Right lobe of liver (tissue), 6 donors: ENCODE measurements at regions not wholly inside any gene's neighbourhood (a gene's known extent, or its start where the extent isn't known, plus 50 kb on each side); places are given as distances from the start of the nearest gene placed in this dataset.

Source experiments
- ATAC-seq, 4 donors: fragments of 200-7000 bp; cut with Tn5 transposase; one replicate each; pipeline ENCODE4 v1.9.1; 2020; ENCODE audit warnings: mild to moderate bottlenecking in 4 of 4, moderate library complexity in 4 of 4
- DNase-seq, 3 donors: peaks; one replicate each; pipeline ENCODE4 v3.0.0-alpha.2; 2020
- H3K27ac ChIP-seq, 3 donors: fragments of 200-600 bp; one replicate each; pipeline ENCODE4 v1.8.0; 2022
- H3K27me3 ChIP-seq, 2 donors: fragments of 200-600 bp; one replicate each; pipeline ENCODE4 v1.8.0; 2022
- H3K36me3 ChIP-seq, 4 donors: fragments of 200-600 bp; sonication (generic) in 1 of 4; one replicate each; pipeline versions ENCODE4 v1.5.1 to v1.8.0; 2017 to 2022; ENCODE audit warnings: control low read depth in 1 of 4
- H3K4me1 ChIP-seq, 4 donors: fragments of 200-600 bp; sonication (generic) in 1 of 4; one replicate each; pipeline versions ENCODE4 v1.5.1 to v1.8.0; 2017 to 2022; ENCODE audit warnings: control low read depth in 1 of 4
- H3K4me3 ChIP-seq, 3 donors: fragments of 200-600 bp; one replicate each; pipeline ENCODE4 v1.8.0; 2022
- H3K9me3 ChIP-seq, 4 donors: fragments of 200-600 bp; sonication (generic) in 1 of 4; one replicate each; pipeline versions ENCODE4 v1.5.1 to v1.8.0; 2017 to 2022; ENCODE audit warnings: control low read depth in 1 of 4
- POLR2A ChIP-seq: fragments of 450-650 bp; IDR thresholded peaks from one replicate; pipeline ENCODE4 v1.6.1; 2017; ENCODE audit warnings: antibody characterized with exemption, mild to moderate bottlenecking
- WGBS: methylation state at CpG from one replicate; pipeline ENCODE4 v1.1.6; 2018; ENCODE audit warnings: low coverage, low lambda C conversion rate; ENCODE audit not compliant: insufficient coverage; ENCODE audit errors: missing lambda C conversion rate; 5-methylcytosine and 5-hydroxymethylcytosine counted together
- intact Hi-C, 2 donors: fragments of 100-400 bp; cut with DNase I; formaldehyde crosslinking; loops; one replicate each; pipeline versions ENCODE4 v1.11.2 to v1.14.1; 2022
- TF ChIP-seq, protein P1 (sequence below), 4 donors: fragments of 200-600 bp in 3 of 4; fragments of 450-650 bp in 1 of 4; IDR thresholded peaks; one replicate each; pipeline versions ENCODE4 v1.5.1 to v1.8.0; 2016 to 2022; ENCODE audit warnings: antibody characterized with exemption in 4 of 4, mild to moderate bottlenecking in 2 of 4
- donor health status: DM: no; HTN: yes; CAD: no.
- donor health status: DM: no; HTN: no; CAD: no.
- donor health status: DM: no; HTN: no; CAD: no.
- donor health status: DM: no; HTN: yes; CAD: no.
- donor health status: DM: no; HTN: yes; CAD: no.

DNA sequence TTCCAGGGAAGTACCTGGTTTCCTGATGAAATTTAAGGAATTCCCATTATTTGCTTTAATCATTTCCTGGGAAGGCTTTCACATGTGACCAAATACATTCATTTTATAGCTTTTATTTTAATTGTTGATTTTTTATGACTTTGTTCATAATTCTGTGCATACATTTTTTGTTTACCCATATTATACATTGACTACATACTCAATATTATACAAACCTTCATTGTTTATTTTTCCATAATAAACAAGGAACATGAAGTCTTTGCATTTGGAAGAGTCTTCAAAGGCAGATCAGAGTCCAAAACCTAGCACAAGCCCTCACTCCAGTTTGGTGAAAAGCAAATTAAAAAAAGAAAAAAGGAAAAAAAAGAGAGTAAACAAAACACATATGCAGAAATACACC is 218.3 kb upstream of the NRIP1 start:
- TF ChIP-seq POLR2A, result no peak
- TF ChIP-seq, protein P1, sequence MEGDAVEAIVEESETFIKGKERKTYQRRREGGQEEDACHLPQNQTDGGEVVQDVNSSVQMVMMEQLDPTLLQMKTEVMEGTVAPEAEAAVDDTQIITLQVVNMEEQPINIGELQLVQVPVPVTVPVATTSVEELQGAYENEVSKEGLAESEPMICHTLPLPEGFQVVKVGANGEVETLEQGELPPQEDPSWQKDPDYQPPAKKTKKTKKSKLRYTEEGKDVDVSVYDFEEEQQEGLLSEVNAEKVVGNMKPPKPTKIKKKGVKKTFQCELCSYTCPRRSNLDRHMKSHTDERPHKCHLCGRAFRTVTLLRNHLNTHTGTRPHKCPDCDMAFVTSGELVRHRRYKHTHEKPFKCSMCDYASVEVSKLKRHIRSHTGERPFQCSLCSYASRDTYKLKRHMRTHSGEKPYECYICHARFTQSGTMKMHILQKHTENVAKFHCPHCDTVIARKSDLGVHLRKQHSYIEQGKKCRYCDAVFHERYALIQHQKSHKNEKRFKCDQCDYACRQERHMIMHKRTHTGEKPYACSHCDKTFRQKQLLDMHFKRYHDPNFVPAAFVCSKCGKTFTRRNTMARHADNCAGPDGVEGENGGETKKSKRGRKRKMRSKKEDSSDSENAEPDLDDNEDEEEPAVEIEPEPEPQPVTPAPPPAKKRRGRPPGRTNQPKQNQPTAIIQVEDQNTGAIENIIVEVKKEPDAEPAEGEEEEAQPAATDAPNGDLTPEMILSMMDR (IDR thresholded peaks at IDR 0.05), result no peak
- Histone ChIP-seq H3K9me3 (no peaks in the 10 kb centered on the region), H3K27ac (no peak overlapping the region), H3K4me3 (no peak overlapping the region), H3K36me3 (no peaks in the 10 kb centered on the region), H3K4me1 (no peaks in the 10 kb centered on the region), H3K27me3 (no peaks in the 10 kb centered on the region)
- ATAC-seq (peak in 1 of 4 donors; percentile 40), DNase-seq (no peak)
- intact Hi-C loops, result no loop called here

DNA sequence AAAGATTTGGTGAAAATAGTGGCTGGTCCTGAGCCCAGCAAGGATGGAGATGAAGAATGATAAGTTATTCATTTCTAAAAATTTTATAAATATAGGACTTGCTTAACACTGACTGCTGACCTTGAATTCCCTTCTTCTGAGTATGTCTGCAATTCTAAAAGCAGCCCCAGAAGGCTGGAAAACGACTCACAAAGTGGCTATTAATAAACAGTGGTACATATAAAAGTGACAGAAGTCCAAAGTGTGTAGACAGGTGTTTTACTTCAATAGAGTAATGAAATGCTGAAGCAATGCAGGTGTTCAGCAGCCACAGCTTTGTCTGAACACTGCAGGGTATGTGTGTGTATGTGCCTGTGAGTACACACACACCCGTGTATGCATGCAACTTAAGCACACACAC is 219.0 kb upstream of the NRIP1 start:
- WGBS, result 40% methylated on average over 1 of the region's 2 CpGs
- no peak overlapping the region for H3K4me3 ChIP-seq
- no peaks in the 10 kb centered on the region for H3K9me3 ChIP-seq
- H3K27me3 ChIP-seq, result no peaks in the 10 kb centered on the region
- ATAC-seq (no peak), DNase-seq (no peak)
- H3K4me1 ChIP-seq, result no peaks in the 10 kb centered on the region
- intact Hi-C loops, result no loop called here
- TF ChIP-seq, protein P1 (IDR thresholded peaks at IDR 0.05), result no peak
- no peak for TF ChIP-seq POLR2A
- H3K36me3 ChIP-seq, result no peaks in the 10 kb centered on the region
- no peak overlapping the region for H3K27ac ChIP-seq

DNA sequence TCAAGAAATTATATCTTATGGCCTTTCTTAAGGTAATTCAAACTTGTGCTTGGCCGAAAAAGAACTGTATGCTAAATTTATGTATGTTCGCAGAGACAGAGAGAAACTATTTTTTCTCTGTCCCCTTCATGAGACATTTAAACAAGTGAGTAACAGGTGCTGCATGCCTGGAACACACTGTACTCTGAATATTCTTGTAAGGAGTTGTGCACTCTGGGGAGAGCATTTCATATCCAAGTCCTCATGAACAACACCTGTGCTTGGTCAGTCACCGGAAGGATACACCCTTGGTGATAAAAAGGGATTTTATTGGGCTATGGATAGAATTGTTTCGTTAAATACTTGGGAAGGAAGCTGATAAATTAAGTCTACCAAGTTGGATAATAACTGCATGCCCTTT is 220.8 kb upstream of the NRIP1 start:
- Histone ChIP-seq H3K4me3 (no peak overlapping the region), H3K36me3 (no peaks in the 10 kb centered on the region), H3K9me3 (no peaks in the 10 kb centered on the region), H3K27me3 (no peaks in the 10 kb centered on the region), H3K27ac (no peak overlapping the region), H3K4me1 (no peaks in the 10 kb centered on the region)
- no peak for DNase-seq
- no peak for ATAC-seq
- intact Hi-C loops, result no loop called here
- TF ChIP-seq POLR2A, result no peak
- TF ChIP-seq, protein P1 (IDR thresholded peaks at IDR 0.05), result no peak
- 83% methylated on average over 4 of the region's 4 CpGs for WGBS

DNA sequence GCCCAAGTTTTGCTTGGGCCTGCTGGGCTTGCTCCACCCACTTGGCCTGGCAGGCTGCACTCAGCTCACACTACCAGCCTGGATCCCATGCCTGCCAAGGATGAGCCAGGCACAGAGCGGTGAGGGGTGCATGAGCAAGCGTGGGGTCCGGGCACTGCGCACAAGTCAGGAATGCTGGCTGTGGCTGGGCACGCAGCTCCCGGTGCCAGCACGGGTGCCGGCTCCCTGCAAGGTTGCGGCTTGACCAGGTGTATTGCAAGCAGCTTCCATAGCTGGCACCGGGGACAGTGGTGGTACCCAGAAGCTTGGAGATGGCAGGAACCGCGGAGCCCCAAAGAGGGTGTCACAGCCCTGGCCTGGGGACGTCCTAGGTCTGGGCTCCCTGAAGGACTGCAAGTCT is 224.4 kb upstream of the NRIP1 start:
- ATAC-seq, result no peak
- intact Hi-C loops, result no loop called here
- DNase-seq, result no peak
- Histone ChIP-seq H3K36me3 (no peaks in the 10 kb centered on the region), H3K9me3 (no peaks in the 10 kb centered on the region), H3K27ac (no peak overlapping the region), H3K4me3 (no peak overlapping the region), H3K4me1 (no peaks in the 10 kb centered on the region), H3K27me3 (no peaks in the 10 kb centered on the region)
- TF ChIP-seq, protein P1 (IDR thresholded peaks at IDR 0.05), result no peak
- TF ChIP-seq POLR2A, result no peak
- 100% methylated on average over 2 of the region's 13 CpGs for WGBS
